ENCODE measurements at regions not wholly inside any gene's neighbourhood (a gene's known extent, or its start where the extent isn't known, plus 50 kb on each side); places are given as distances from the start of the nearest gene placed in this dataset.

DNA sequence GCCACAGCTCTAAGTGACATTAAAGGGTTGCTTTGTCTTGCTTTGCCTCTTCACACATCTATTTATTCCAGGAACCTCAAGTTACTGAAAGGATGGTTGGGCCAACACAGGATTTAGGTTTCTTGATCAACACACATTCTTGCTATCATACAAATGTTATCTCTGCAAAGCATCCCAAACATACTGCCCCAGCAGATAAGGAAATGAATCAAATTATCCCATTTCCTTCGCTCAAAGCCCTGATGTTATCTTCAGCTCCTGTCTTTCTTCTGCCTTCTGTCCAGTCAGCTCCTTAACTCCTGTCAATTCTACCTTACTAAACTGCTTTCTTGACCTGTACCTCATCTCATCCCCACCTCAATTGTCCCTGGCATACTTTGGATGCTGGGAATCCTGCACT lies 355.9 kb upstream of the TENM4 start:
- Histone ChIP-seq H3K4me2 (no peak overlapping the region), H3K4me3 (no peak overlapping the region), H3K9ac (no peak overlapping the region), H3K36me3 (no peaks in the 10 kb centered on the region), H3K9me3 (replicated peaks in 1 of 11) (no peaks in the 10 kb centered on the region), H3K4me1 (peaks cover 0 to 39% (median 0%) of the 10 kb centered on the region in 10 experiments; a peak in 6 of 20 replicates), H3K27ac (no peak overlapping the region), H3K27me3 (no peaks in the 10 kb centered on the region), H4K20me1 (no peaks in the 10 kb centered on the region)
- TF ChIP-seq Cebpa-rat (IDR thresholded peaks at IDR 0.05), result no peak

DNA sequence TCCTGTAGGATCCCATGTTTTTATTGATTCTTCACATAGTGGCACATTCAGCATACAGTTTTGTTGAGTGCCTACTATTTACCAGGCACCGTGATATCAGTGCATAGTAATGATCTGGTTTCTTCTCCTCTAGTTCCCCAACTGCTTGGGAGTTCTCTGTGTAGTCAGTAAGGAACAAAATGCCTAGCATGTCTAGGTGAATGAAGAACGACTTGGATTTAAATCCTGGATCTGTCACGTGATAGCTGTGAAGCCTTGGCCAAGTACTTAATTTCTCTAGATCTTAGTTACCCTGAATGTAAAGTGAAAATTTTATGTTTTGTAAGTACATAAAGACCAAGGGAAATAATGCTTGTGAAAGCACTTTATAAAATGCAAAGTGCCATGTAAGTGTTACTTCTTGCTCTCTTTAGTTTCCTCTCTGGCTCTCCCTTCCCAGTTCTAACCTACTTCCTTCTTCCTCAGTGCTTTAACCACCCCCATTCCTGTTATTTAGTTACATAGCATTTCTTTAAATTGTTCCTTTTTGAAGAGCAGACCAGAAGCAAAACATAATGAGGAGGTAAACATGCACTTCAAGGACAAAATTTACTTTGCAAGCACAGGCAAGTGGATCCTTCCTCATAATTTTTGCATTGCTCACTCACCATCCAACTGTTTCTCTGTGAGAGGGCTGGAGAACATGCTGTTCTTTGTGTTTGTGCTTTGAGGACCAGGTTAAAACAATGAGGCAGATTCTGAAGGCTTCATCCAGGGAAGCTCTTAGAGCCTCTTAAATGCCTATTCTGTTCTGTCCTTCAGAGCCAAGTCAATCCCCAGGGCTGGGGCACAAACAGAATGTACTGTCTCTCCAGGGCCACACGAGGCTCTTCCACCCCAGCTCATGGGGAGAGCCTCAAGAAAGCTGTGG lies 353.9 kb upstream of the TENM4 start:
- H3K27me3 ChIP-seq, result no peaks in the 10 kb centered on the region
- H3K4me1 ChIP-seq, result peaks cover 0 to 39% (median 0%) of the 10 kb centered on the region in 10 experiments; a peak in 6 of 20 replicates
- H3K4me2 ChIP-seq, result peak overlapping the region in 3 of 11 experiments; percentile 23 to 80 (median 65); a peak in 5 of 22 replicates
- H3K9ac ChIP-seq, result peak overlapping the region in 1 of 11 experiments; percentile 3; a peak in 1 of 22 replicates
- no peak overlapping the region for H3K4me3 ChIP-seq
- TF ChIP-seq Cebpa-rat (IDR thresholded peaks at IDR 0.05), result no peak
- H3K27ac ChIP-seq, result peak overlapping the region in 3 of 11 experiments; percentile 5 to 64 (median 44); a peak in 4 of 22 replicates
- H3K9me3 ChIP-seq (replicated peaks in 1 of 11), result no peaks in the 10 kb centered on the region
- H4K20me1 ChIP-seq, result no peaks in the 10 kb centered on the region
- H3K36me3 ChIP-seq, result no peaks in the 10 kb centered on the region

DNA sequence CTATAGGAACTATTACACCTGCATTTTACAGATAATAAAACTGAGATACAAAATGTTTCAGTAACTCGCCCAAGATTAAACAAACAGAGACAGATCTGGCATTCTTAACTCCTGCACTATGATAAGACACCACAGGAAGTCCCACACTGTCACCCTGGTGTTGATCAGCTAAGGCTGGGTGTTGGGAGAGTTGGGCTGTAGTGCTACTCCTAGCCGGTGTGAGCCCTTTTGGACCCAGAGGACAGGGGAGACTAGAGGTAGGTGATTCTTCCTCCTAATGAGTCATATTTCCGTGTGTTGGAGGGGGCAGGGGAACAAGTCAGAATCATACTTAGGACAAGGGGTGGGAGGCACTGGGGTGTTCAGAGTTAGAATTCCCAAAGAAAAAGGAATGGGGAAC lies 353.2 kb upstream of the TENM4 start:
- H3K36me3 ChIP-seq, result no peaks in the 10 kb centered on the region
- H3K27ac ChIP-seq, result peak overlapping the region in 3 of 11 experiments; percentile 5 to 64 (median 44); a peak in 4 of 22 replicates
- no peaks in the 10 kb centered on the region for H4K20me1 ChIP-seq
- no peaks in the 10 kb centered on the region for H3K27me3 ChIP-seq
- TF ChIP-seq Cebpa-rat (IDR thresholded peaks at IDR 0.05), result no peak
- H3K9ac ChIP-seq, result no peak overlapping the region; a peak in 1 of 22 replicates
- no peak overlapping the region for H3K4me3 ChIP-seq
- H3K4me1 ChIP-seq, result peaks cover 0 to 39% (median 0%) of the 10 kb centered on the region in 10 experiments; a peak in 6 of 20 replicates
- H3K4me2 ChIP-seq, result peak overlapping the region in 3 of 11 experiments; percentile 10 to 80 (median 65); a peak in 5 of 22 replicates
- H3K9me3 ChIP-seq (replicated peaks in 1 of 11), result no peaks in the 10 kb centered on the region

DNA sequence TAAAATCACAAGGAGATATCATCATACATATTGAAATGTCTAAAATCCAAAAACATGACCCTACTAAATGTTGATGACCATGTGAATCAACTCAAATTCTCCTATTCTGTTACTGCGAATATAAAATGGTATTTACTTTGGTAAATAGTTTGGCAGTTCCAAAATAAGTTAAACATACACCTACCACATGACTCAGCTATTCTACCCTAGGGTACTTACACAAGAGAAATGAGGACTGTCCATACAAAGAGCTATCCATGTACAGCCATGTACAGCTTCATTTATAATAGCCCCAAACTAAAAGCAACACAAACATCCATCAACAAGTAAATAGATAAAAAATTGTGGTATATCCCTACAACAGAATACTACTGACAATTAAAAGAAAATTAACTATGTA lies 346.1 kb upstream of the TENM4 start:
- Histone ChIP-seq H3K36me3 (no peaks in the 10 kb centered on the region), H3K4me1 (no peaks in the 10 kb centered on the region), H3K4me2 (no peak overlapping the region), H3K27me3 (no peaks in the 10 kb centered on the region), H3K27ac (no peak overlapping the region), H4K20me1 (no peaks in the 10 kb centered on the region), H3K9me3 (replicated peaks in 1 of 11) (no peaks in the 10 kb centered on the region), H3K4me3 (no peak overlapping the region), H3K9ac (no peak overlapping the region)
- TF ChIP-seq Cebpa-rat (IDR thresholded peaks at IDR 0.05), result no peak

DNA sequence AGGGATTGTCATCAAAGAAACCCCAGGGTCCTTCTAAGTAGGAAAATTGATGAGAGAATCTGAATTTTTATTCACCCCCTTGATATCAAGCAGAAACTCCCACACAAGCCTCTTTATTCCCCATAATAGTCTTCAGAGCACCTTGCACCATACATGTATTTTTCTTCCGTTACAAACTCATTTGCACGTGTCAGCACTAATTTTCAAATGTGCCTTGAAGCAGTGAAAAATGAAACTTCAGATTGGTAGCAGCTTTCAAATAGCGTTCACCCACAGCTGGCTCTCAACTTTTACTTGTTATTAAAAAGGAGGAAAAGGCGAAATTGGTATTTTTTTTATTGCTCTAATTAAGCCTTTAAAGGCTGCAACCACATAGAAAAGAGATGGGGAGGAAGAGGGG lies 343.0 kb upstream of the TENM4 start:
- no peaks in the 10 kb centered on the region for H3K4me1 ChIP-seq
- no peaks in the 10 kb centered on the region for H4K20me1 ChIP-seq

DNA sequence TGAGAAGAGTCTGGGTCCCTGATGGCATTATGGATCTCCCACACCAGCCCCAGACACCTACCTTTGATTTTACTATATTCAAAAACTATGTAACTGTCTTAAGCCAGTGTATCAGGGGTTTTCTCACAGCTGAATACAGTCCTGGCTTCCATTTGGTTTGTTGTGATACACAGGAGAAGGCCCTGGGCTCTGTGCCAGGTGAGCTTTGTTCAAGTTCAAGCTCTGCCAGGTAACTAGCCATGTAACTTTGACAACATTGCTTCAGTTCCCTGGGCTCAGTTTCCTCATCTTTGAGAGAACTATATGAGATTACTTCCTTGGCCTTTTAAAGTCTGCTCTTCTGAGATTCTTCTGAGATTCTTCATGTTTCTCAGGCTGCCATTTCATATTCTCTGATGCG lies 327.5 kb upstream of the TENM4 start:
- TF ChIP-seq Cebpa-rat (IDR thresholded peaks at IDR 0.05), result no peak
- no peaks in the 10 kb centered on the region for H3K27me3 ChIP-seq

More for the DNA sequence above, 343.0 kb upstream of the TENM4 start:
- Histone ChIP-seq H3K9me3 (replicated peaks in 1 of 11) (no peaks in the 10 kb centered on the region), H3K4me2 (no peak overlapping the region), H3K9ac (no peak overlapping the region), H3K27ac (no peak overlapping the region), H3K36me3 (no peaks in the 10 kb centered on the region), H3K4me3 (no peak overlapping the region), H3K27me3 (no peaks in the 10 kb centered on the region)
- TF ChIP-seq Cebpa-rat (IDR thresholded peaks at IDR 0.05), result no peak

DNA sequence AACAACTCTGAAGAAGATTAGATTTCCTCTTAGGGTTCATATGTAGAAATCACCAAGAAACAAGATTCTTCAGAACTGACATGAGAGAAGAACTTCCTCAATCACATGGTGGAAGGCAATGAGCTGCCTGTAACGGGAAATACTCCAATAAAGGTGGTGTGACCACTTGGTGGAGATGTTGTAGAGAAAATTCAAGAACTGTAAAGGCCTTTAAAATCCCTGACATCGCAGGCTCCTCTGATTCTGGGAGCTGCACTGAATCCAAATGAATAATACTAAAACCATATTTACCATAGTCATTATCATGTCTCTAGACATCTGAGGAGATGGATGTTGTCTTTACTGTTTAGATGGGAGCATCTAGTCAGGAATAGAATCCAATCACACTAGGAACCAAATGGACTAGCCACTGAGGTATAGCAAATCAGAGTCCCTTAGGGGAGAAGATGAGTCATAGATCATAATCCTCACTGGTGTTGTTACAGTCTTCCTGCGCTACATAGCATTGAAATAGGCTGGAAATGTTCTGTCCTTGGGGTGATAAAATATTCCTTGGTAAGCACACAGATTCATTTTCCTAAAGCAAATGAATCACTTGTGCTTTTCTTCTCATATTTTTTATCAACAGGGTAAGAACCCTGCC lies 321.6 kb upstream of the TENM4 start:
- Histone ChIP-seq H3K27ac (no peak overlapping the region), H3K4me2 (no peak overlapping the region), H3K9ac (no peak overlapping the region), H3K27me3 (no peaks in the 10 kb centered on the region), H3K4me3 (no peak overlapping the region), H3K36me3 (no peaks in the 10 kb centered on the region), H3K4me1 (no peaks in the 10 kb centered on the region), H3K9me3 (replicated peaks in 1 of 11) (peaks cover 0 to 6% (median 0%) of the 10 kb centered on the region in 11 experiments; a peak in 1 of 22 replicates), H4K20me1 (no peaks in the 10 kb centered on the region)
- no peak for TF ChIP-seq Cebpa-rat (IDR thresholded peaks at IDR 0.05)

More for the DNA sequence above, 327.5 kb upstream of the TENM4 start:
- H3K9ac ChIP-seq, result no peak overlapping the region
- H3K4me2 ChIP-seq, result no peak overlapping the region
- H3K27ac ChIP-seq, result no peak overlapping the region
- H3K4me1 ChIP-seq, result no peaks in the 10 kb centered on the region
- no peaks in the 10 kb centered on the region for H3K36me3 ChIP-seq
- H3K4me3 ChIP-seq, result no peak overlapping the region
- H4K20me1 ChIP-seq, result no peaks in the 10 kb centered on the region
- H3K9me3 ChIP-seq (replicated peaks in 1 of 11), result no peaks in the 10 kb centered on the region

DNA sequence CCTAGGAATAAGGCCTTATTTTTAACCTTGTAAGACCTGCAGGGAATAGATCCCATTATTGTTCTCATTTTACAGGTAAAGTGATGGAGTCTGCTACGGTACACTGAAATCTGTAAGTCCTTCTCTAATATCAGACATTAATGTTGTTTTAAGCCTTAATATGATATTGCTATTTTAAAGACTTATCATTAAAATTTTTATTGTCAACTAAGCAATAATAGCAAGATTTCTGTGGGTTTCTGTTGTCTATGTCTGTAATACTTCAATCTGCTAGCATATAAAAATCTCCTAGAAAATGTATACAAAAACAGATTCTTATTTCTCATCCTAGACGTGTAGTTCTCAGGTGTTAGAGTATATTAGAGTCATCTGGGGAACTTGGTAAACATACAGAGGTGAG lies 317.5 kb upstream of the TENM4 start:
- Histone ChIP-seq H3K9ac (no peak overlapping the region), H3K27ac (no peak overlapping the region), H4K20me1 (no peaks in the 10 kb centered on the region), H3K36me3 (no peaks in the 10 kb centered on the region), H3K4me1 (no peaks in the 10 kb centered on the region), H3K27me3 (no peaks in the 10 kb centered on the region), H3K9me3 (replicated peaks in 1 of 11) (peaks cover 0 to 10% (median 0%) of the 10 kb centered on the region in 11 experiments; a peak in 1 of 22 replicates), H3K4me2 (no peak overlapping the region), H3K4me3 (no peak overlapping the region)
- no peak for TF ChIP-seq Cebpa-rat (IDR thresholded peaks at IDR 0.05)

DNA sequence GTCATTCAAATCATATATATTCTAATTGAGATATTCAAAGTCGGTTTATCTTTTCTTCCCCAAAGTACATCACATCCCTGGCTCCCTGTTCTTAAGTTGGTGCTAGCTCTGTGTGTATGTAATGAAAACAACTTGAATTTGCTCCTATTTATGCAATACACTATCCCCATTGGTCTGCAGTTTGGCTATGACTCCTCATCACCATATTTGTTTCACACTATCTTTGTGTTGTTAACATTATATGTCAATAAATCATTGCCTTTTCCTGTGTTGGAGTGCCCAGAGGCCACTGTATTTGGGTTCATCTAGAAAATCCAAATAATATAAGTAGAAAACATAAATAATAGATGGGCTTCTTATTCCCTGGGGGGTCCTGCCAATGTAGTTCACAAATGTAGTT lies 306.6 kb upstream of the TENM4 start:
- no peaks in the 10 kb centered on the region for H3K9me3 ChIP-seq (replicated peaks in 1 of 11)
- H3K27me3 ChIP-seq, result no peaks in the 10 kb centered on the region
- H3K9ac ChIP-seq, result no peak overlapping the region
- no peak overlapping the region for H3K27ac ChIP-seq
- no peaks in the 10 kb centered on the region for H3K36me3 ChIP-seq
- no peaks in the 10 kb centered on the region for H4K20me1 ChIP-seq
- no peaks in the 10 kb centered on the region for H3K4me1 ChIP-seq
- no peak overlapping the region for H3K4me2 ChIP-seq
- no peak for TF ChIP-seq Cebpa-rat (IDR thresholded peaks at IDR 0.05)
- no peak overlapping the region for H3K4me3 ChIP-seq

All from BLaER1 treated with 17β-estradiol and CSF1 and Interleukin-3, amounts not matched to agents 10 nM and 100 nM (cell line).